HG03571 (cell line): ENCODE measurements at regions not wholly inside any gene's neighbourhood (a gene's known extent, or its start where the extent isn't known, plus 50 kb on each side); places are given as distances from the start of the nearest gene placed in this dataset.
A peak's percentile ranks its signal among the peaks of the same experiment; 100 is the strongest.
"Not testable (repeated sequence)": the region's sequence is repeated elsewhere in the genome, so short reads cannot be mapped to it uniquely, and the experiment has no call there.

Experiments
- ATAC-seq: cut with Tn5 transposase; IDR thresholded peaks from one replicate; pipeline ENCODE4 v1.9.1; 2021; ENCODE audit not compliant: unreplicated experiment

- no peak for ATAC-seq
Measured at GRCh38 chr12:75812271-75813018, 219.1 kb downstream of the PHLDA1 start.

DNA sequence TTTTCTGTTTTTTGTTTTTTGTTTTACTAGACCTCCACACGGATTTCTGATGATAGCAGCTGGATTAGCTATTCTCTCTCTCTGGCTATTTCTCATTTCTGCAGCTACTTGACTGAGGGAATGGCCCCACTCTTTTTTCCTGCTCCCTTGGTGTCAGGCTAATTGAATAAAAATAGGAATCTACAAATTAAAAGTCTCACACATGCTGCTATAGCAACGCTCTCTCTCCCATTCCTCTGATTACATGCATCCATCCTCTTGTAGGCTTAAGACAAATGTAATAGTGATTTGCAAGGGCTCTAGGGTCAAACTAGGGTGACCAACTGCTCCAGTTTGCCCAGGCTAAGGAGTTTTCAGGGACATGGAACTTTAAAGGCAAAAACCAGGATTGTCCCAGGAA, 221.8 kb downstream of the PHLDA1 start:
- ATAC-seq: no peak

- ATAC-seq: no peak
Measured at GRCh38 chr12:75807494-75807893, 224.1 kb downstream of the PHLDA1 start.

DNA sequence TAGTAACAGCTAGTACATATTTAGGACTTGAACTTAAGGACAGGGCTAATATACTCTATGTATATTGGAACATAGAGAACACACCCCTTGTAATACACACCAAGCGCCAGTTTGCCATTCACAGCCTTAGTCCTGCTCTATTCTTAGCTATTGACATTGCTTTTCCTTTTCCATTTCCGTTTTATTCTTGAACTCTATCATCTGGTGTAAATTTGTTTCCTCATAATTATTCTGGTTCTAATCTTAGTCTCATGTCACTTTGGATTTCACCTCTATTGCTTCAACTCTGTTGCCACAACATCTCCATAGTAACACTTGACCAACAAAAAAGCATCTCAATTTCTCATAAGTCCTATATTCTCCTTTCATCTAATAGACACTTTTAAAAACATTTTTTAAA, 225.7 kb downstream of the PHLDA1 start:
- no peak for ATAC-seq

DNA sequence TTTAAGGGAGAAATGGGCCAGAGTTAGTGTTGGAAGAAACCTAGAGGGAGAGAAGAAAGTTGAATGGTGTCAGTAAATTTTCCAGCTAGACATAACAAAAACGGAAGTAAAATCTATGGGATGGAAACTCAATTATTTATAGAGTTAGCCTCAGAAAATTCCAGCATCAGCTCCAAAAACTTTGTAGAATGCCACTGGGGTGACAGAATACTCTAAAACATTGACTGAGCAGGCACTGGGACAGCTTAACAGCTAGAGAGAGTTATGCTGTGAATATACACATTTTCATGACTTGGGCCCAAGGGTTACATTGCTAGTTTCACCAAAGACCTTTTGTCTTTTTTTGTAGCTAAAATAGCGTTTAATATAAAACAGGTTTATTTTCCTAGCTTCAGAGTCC, 226.3 kb downstream of the PHLDA1 start:
- ATAC-seq: no peak

GRCh38 chr12:75798136-75798926, 233.2 kb downstream of the PHLDA1 start:
- ATAC-seq: no peak

- no peak for ATAC-seq
Measured at GRCh38 chr12:75795125-75795524, 236.5 kb downstream of the PHLDA1 start.

- no peak for ATAC-seq
Measured at GRCh38 chr12:75792687-75793086, 238.9 kb downstream of the PHLDA1 start.

GRCh38 chr12:75790219-75790618, 241.4 kb downstream of the PHLDA1 start:
- ATAC-seq: no peak

- ATAC-seq: not testable (repeated sequence)
Measured at GRCh38 chr12:75787146-75787545, 244.4 kb downstream of the PHLDA1 start.

DNA sequence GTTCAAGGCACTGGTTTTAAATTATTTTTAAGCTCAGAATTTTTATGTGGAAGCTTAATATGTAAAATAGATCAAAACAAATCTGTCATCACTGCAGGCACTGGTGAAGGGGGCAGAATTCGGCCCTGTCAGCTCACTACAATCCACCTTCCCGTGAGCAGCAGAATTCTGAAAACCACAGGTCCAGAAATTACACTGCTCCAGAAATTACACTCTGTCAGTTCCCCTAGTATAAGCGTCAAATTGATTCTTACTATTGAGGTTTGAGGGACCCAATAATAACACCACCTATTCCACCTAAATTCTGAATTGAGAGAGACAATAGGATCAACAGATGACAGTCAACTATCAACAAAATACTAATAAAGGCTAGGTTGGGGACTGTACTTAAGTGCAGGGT, 245.5 kb downstream of the PHLDA1 start:
- ATAC-seq: no peak

GRCh38 chr12:75784591-75784990, 247.0 kb downstream of the PHLDA1 start:
- no peak for ATAC-seq

- no peak for ATAC-seq
Measured at GRCh38 chr12:75783093-75783877, 248.3 kb downstream of the PHLDA1 start.

GRCh38 chr12:75782069-75782581, 249.5 kb downstream of the PHLDA1 start:
- ATAC-seq: no peak

DNA sequence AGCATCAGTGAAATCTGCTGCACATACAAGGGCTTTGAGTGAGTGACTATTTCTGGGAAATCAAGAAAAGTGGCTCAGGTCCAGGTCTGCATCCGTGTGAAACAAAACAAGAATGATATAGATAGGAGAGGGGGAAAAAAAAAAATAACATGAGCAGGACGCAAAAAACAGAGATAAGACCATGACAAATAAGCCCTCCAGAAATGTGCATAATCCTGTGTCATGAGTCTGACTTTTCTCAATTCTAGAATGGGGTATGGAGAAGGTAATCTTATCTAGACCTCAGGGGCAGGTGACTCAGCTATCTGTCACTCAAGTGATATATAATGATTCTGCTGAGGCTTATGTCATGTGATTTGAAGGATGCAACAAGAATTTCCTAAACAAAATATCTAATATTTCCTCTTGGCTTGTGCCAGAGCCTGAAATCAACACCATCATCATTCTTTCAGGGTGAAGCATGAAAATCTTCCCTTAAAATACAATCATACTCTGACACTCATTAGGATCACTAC, 250.0 kb downstream of the PHLDA1 start:
- ATAC-seq: no peak

GRCh38 chr12:75779891-75780496, 251.6 kb downstream of the PHLDA1 start:
- no peak for ATAC-seq

GRCh38 chr12:75774261-75775052, 257.1 kb downstream of the PHLDA1 start:
- peak; percentile 82 for ATAC-seq

DNA sequence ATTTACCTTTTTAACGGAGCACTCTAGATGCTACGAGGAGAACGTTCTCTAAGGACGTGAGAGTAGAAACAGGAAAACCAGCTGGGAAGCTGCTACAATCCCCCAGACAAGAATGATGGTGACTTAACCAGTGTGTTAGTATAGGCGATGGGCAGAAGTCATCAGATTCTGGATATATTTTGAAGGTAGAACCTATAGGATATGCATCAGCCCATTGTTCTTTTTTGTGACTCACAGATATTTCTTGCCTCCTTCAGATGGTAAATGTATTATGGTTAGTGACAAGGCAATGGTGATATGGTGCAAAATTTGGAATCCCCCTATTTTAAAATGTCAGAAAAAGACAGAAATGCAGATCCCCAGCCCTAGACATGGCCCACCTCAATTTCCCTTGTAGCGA, 258.2 kb downstream of the PHLDA1 start:
- ATAC-seq: no peak

DNA sequence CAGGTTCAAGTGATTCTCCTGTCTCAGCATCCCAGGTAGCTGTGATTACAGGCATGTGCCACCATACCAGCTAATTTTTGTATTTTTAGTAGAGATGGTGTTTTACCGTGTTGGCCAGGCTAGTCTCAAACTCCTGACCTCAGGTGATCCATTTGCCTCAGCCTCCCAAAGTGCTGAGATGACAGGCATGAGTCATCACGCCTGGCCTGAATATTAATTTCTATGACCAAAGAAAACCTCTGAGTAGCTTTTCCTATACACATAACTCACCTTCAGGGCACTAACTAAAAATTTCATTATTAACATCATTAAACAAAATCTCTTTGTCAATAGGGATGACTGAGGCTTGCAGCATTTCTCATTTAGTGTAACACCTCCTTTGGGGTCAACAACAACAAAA, 259.6 kb upstream of the KRR1 start:
- ATAC-seq: no peak

- no peak for ATAC-seq
Measured at GRCh38 chr12:75767957-75768356, 256.5 kb upstream of the KRR1 start.
